Stimulated activated CD4-positive, alpha-beta T cell treated with anti-CD3 and anti-CD28 coated beads, Interleukin-2, amount 100 ng/mL, for 48 hours (primary cell): ENCODE measurements at regions not wholly inside any gene's neighbourhood (a gene's known extent, or its start where the extent isn't known, plus 50 kb on each side); places are given as distances from the start of the nearest gene placed in this dataset.

Source experiments
- DNase-seq, 2 donors: peaks; one replicate each; pipeline ENCODE4 v3.0.0-alpha.2; 2020

- DNase-seq, result no peak
These were observed 725.7 kb upstream of the SGCG start for GRCh38 chr13:22455036-22455435.

- no peak for DNase-seq
These were observed 718.8 kb upstream of the SGCG start for GRCh38 chr13:22461854-22462490.

GRCh38 chr13:22463089-22463488 lies 717.7 kb upstream of the SGCG start:
- DNase-seq, result no peak

GRCh38 chr13:22468045-22468444 lies 712.7 kb upstream of the SGCG start:
- DNase-seq, result no peak

- no peak for DNase-seq
These were observed 712.0 kb upstream of the SGCG start for GRCh38 chr13:22468824-22469223.

GRCh38 chr13:22469452-22469851 lies 711.3 kb upstream of the SGCG start:
- DNase-seq, result no peak

- DNase-seq, result no peak
These were observed 710.7 kb upstream of the SGCG start for GRCh38 chr13:22470075-22470474.

- DNase-seq, result no peak
These were observed 698.2 kb upstream of the SGCG start for GRCh38 chr13:22482496-22483000.

- DNase-seq, result no peak
These were observed 697.5 kb upstream of the SGCG start for GRCh38 chr13:22483276-22483675.

- DNase-seq, result no peak
These were observed 694.3 kb upstream of the SGCG start for GRCh38 chr13:22486490-22486889.

GRCh38 chr13:22487932-22488331 lies 692.8 kb upstream of the SGCG start:
- DNase-seq, result no peak

GRCh38 chr13:22489771-22490170 lies 691.0 kb upstream of the SGCG start:
- no peak for DNase-seq

GRCh38 chr13:22495819-22496218 lies 685.0 kb upstream of the SGCG start:
- no peak for DNase-seq

- DNase-seq, result no peak
These were observed 683.8 kb upstream of the SGCG start for GRCh38 chr13:22496803-22497508.

- DNase-seq, result no peak
These were observed 682.6 kb upstream of the SGCG start for GRCh38 chr13:22497991-22498780.

GRCh38 chr13:22499919-22500318 lies 680.9 kb upstream of the SGCG start:
- no peak for DNase-seq

- DNase-seq, result no peak
These were observed 675.3 kb upstream of the SGCG start for GRCh38 chr13:22505489-22505888.

- DNase-seq, result no peak
These were observed 674.6 kb upstream of the SGCG start for GRCh38 chr13:22506096-22506691.

- no peak for DNase-seq
These were observed 663.2 kb upstream of the SGCG start for GRCh38 chr13:22517544-22517943.

- DNase-seq, result no peak
These were observed 643.9 kb upstream of the SGCG start for GRCh38 chr13:22536851-22537250.

- no peak for DNase-seq
These were observed 642.4 kb upstream of the SGCG start for GRCh38 chr13:22538400-22538799.

- DNase-seq, result no peak
These were observed 631.7 kb upstream of the SGCG start for GRCh38 chr13:22549126-22549525.

GRCh38 chr13:22561581-22561980 lies 619.2 kb upstream of the SGCG start:
- no peak for DNase-seq
